HG03139 (cell line): ENCODE measurements at regions not wholly inside any gene's neighbourhood (a gene's known extent, or its start where the extent isn't known, plus 50 kb on each side); places are given as distances from the start of the nearest gene placed in this dataset.

Experiments
- ATAC-seq: cut with Tn5 transposase; IDR thresholded peaks from one replicate; pipeline ENCODE4 v1.9.1; 2021; ENCODE audit not compliant: unreplicated experiment

DNA sequence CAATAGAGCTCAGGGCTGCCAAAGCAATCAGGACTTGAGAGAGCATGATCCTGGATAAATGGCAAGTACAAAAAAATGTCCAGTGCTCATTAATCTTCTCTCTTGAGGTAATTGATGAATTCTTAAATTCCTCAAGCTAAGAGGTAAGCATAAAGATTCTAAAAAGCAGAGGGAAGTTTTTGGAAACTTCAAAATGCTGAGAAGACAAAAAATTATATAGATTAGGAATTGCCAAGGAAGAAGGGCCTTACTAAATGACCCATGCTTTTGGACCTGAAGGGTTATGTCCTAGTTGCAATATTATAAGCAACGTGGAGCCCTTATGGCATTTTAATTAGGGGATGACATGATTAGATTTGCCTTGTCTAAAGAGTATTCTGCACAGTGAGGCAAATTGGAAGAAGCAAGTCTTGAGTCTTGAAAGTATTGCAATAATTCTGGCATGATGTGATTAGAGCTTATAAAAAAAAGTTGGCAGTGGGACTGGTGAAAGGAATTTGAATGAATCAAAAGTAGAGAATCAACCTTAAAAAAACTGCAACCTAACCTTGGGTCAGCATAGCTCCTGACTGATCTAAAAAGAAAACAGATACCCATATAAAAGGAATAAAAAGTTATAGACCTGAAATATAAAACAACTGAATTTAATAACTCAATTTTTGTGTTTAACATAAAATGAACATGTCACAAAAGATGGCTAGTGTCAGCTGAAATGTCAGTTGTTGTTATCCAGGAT, 323.8 kb upstream of the ARRDC3 start:
- ATAC-seq = no peak

DNA sequence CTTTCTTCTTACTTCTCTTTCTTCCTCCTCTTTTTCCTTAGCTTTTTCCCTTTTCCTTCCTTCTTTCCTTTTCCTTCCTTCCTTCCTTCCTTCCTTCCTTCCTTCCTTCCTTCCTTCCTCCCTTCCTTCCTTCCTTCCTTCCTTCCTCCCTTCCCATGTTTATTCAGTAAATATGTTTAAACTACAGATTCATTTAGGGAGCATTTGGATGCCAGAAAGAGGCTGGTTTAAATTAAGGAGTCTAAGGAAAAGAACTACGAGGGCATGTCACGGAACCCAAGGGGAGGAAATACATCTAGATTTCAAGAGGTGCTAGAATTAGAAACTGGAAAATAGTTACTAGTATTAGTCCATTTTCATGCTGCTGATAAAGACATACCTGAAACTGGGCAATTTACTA, 320.0 kb upstream of the ARRDC3 start:
- no peak for ATAC-seq

- no peak for ATAC-seq
These were observed 316.3 kb upstream of the ARRDC3 start for GRCh38 chr5:91699429-91699828.

- no peak for ATAC-seq
These were observed 308.5 kb upstream of the ARRDC3 start for GRCh38 chr5:91691592-91691991.

DNA sequence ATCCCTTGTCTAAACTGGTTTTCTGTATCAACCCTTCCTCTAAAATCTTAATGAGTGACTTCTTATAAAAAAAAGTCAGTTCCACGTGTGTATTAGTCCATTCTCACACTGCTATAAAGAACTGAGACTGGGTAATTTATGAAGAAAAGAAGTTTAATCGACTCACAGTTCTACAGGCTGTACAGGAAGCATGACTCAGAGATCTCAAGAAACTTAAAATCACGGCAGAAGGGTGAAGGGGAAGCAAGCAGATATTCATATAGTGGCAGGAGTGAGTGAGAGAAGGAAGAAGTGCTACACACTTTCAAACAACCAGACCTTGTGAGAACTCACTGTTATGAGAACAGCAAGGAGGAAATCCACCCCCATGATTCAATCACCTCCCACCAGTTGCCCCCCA, 307.8 kb upstream of the ARRDC3 start:
- ATAC-seq = no peak

GRCh38 chr5:91687430-91687829, 304.3 kb upstream of the ARRDC3 start:
- ATAC-seq = no peak

DNA sequence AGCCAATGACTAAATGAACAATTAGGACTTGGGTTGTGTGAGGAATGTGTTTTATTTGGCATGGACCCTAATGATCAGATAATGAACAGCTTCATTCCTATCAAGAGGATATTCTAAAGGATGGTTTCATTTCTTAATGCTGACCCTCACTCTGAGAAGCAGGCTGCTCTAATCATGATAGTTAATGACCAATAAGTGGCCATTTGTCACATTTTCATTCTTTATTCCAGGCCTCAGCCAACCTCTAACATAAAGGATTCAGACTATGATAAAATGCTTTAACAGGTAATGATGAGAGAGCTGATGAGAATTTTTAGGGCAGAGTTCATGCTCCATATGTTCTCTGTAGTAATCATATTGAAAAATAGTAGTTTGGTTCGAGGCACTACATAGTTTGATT, 301.5 kb upstream of the ARRDC3 start:
- no peak for ATAC-seq

DNA sequence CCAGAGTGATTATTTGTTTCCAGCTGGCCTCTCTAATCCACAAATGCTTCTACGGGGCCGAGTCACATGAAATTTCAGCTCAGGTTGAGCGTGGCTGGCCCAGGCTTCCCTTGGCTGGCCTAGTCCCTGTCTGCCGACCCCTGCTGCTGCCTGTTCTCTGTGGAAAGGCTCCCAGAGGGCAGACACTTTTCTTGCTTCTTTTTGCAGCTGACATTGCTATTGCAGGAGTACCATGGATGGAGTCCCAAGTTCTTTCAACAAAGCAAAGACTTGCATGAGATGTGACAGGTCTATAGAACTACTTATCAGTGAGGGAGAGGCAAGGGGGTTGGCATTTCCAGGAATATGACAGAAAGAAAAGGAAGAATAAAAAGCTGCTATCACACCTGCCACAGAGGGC, 287.4 kb upstream of the ARRDC3 start:
- no peak for ATAC-seq

- ATAC-seq = no peak
These were observed 287.0 kb upstream of the ARRDC3 start for GRCh38 chr5:91670122-91670521.

DNA sequence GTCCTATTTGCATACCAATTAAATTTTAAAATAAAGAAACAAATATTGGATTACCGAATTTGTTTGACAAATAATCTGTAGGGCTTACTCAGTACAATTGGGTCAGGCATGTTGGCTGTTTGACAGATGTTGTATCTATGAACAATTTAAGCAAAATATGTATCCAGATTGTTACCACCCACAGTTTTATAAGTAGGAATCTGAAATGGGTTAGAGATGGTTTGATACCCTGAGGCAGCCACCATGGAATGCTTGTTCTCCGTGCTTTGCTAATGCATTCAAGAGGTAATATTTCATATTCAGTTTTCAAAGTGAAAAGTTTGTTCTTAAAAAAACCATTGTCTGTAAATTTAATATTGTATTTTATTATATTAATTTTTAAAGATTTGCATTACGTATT, 285.1 kb upstream of the ARRDC3 start:
- no peak for ATAC-seq

GRCh38 chr5:91652678-91653077, 269.6 kb upstream of the ARRDC3 start:
- ATAC-seq = no peak

- ATAC-seq = no peak
These were observed 268.6 kb upstream of the ARRDC3 start for GRCh38 chr5:91651704-91652103.

GRCh38 chr5:91645347-91645746, 262.2 kb upstream of the ARRDC3 start:
- ATAC-seq = no peak

DNA sequence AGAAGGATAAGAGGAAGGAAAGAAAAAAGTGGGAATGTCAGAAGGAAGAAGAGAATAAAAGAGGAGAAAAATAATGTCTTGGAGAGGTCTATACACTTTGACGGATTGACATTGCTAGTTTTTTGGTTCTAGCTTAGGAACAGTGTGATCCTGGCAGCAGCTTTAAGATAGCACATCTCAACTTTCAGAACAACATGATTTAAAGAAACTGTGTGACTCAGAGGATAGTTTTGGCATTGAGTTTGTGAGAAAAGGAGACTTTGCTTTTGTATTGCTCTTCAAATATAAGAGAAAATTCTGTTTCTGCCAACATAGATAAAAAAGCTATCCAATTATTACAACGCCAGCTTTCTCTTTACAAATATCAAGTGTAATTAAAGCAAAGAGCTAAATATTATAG, 260.7 kb upstream of the ARRDC3 start:
- no peak for ATAC-seq

- no peak for ATAC-seq
These were observed 259.5 kb upstream of the ARRDC3 start for GRCh38 chr5:91642581-91642980.

- no peak for ATAC-seq
These were observed 258.7 kb upstream of the ARRDC3 start for GRCh38 chr5:91641730-91642350.

DNA sequence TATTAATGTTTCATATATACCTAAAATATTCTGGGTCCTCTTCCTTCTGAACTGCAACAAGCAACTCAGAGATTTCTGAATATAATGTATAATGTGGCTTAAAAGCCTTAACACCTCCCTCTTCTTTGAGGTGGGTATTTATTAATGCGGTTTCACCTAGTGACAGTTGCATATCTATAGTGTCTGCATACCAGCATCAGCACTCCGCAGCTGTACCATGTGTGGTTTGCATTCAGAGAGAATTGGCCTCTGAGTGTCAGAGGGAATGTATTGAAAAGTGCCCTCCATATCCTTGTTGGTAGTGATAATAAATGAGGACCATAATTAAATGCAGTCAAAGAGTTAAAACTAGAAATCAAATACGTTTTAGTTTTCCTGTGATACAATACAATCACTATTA, 256.6 kb upstream of the ARRDC3 start:
- ATAC-seq = no peak

DNA sequence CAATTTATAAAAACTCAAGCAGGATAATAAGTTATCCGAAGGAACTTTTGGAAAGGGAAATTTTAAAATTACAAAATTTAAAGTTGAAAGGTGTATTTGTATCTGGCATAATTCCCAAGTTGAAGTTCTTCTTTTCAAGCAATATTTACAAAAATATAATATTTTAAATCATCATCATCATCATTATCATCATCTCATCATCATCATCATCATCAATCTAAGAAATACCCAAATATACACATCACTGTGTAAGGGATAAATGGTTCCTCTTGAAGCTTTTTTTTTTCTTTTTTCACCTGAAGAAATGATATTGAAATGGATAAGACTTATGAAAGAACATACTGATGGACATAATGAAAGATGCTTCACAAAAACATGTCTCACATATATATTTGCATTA, 254.9 kb upstream of the ARRDC3 start:
- ATAC-seq = no peak

- ATAC-seq = no peak
These were observed 253.0 kb upstream of the ARRDC3 start for GRCh38 chr5:91635950-91636734.

GRCh38 chr5:91632871-91633270, 249.8 kb upstream of the ARRDC3 start:
- ATAC-seq = no peak

GRCh38 chr5:91611746-91612145, 228.6 kb upstream of the ARRDC3 start:
- no peak for ATAC-seq

DNA sequence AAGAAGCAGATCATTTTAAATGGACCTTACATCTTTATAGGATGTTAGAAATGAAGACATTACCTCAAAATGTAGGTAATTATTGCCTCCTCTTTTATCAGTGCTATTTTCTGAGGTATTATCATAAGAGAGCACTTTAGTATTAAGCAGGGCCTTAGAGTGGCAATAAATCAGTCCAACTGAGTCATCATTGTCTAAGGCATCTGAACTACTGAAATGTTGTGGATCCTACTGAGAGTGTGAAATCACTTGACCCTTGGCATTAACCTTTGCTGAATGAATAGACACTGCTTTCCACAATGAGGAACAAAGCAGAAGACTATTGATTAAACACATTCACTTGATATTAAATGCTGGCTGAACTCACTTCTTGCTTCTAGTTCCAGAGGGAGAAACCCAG, 224.6 kb upstream of the ARRDC3 start:
- ATAC-seq = no peak
